ENCODE measurements at regions not wholly inside any gene's neighbourhood (a gene's known extent, or its start where the extent isn't known, plus 50 kb on each side); places are given as distances from the start of the nearest gene placed in this dataset.

DNA sequence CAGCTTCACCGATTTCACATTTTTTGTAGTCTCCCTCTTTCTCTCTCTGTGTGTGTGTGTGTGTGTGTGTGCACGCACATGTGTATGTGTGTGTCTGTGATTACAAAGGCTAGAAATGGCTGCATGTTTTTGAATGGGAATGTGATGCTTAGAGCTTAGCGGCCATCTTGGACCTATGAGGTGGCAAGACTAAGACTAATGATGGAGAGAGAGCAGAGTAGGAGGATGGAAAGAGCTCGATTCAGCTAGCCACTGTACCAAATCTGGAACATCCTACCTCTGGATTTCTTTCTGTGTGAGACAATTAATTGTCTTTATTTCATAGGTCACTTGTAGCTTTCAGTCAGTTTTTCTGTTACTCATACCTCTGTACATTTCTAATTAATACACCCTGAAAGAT is 205.1 kb downstream of the PCSK1 start (continued):
- TF ChIP-seq, protein P1, sequence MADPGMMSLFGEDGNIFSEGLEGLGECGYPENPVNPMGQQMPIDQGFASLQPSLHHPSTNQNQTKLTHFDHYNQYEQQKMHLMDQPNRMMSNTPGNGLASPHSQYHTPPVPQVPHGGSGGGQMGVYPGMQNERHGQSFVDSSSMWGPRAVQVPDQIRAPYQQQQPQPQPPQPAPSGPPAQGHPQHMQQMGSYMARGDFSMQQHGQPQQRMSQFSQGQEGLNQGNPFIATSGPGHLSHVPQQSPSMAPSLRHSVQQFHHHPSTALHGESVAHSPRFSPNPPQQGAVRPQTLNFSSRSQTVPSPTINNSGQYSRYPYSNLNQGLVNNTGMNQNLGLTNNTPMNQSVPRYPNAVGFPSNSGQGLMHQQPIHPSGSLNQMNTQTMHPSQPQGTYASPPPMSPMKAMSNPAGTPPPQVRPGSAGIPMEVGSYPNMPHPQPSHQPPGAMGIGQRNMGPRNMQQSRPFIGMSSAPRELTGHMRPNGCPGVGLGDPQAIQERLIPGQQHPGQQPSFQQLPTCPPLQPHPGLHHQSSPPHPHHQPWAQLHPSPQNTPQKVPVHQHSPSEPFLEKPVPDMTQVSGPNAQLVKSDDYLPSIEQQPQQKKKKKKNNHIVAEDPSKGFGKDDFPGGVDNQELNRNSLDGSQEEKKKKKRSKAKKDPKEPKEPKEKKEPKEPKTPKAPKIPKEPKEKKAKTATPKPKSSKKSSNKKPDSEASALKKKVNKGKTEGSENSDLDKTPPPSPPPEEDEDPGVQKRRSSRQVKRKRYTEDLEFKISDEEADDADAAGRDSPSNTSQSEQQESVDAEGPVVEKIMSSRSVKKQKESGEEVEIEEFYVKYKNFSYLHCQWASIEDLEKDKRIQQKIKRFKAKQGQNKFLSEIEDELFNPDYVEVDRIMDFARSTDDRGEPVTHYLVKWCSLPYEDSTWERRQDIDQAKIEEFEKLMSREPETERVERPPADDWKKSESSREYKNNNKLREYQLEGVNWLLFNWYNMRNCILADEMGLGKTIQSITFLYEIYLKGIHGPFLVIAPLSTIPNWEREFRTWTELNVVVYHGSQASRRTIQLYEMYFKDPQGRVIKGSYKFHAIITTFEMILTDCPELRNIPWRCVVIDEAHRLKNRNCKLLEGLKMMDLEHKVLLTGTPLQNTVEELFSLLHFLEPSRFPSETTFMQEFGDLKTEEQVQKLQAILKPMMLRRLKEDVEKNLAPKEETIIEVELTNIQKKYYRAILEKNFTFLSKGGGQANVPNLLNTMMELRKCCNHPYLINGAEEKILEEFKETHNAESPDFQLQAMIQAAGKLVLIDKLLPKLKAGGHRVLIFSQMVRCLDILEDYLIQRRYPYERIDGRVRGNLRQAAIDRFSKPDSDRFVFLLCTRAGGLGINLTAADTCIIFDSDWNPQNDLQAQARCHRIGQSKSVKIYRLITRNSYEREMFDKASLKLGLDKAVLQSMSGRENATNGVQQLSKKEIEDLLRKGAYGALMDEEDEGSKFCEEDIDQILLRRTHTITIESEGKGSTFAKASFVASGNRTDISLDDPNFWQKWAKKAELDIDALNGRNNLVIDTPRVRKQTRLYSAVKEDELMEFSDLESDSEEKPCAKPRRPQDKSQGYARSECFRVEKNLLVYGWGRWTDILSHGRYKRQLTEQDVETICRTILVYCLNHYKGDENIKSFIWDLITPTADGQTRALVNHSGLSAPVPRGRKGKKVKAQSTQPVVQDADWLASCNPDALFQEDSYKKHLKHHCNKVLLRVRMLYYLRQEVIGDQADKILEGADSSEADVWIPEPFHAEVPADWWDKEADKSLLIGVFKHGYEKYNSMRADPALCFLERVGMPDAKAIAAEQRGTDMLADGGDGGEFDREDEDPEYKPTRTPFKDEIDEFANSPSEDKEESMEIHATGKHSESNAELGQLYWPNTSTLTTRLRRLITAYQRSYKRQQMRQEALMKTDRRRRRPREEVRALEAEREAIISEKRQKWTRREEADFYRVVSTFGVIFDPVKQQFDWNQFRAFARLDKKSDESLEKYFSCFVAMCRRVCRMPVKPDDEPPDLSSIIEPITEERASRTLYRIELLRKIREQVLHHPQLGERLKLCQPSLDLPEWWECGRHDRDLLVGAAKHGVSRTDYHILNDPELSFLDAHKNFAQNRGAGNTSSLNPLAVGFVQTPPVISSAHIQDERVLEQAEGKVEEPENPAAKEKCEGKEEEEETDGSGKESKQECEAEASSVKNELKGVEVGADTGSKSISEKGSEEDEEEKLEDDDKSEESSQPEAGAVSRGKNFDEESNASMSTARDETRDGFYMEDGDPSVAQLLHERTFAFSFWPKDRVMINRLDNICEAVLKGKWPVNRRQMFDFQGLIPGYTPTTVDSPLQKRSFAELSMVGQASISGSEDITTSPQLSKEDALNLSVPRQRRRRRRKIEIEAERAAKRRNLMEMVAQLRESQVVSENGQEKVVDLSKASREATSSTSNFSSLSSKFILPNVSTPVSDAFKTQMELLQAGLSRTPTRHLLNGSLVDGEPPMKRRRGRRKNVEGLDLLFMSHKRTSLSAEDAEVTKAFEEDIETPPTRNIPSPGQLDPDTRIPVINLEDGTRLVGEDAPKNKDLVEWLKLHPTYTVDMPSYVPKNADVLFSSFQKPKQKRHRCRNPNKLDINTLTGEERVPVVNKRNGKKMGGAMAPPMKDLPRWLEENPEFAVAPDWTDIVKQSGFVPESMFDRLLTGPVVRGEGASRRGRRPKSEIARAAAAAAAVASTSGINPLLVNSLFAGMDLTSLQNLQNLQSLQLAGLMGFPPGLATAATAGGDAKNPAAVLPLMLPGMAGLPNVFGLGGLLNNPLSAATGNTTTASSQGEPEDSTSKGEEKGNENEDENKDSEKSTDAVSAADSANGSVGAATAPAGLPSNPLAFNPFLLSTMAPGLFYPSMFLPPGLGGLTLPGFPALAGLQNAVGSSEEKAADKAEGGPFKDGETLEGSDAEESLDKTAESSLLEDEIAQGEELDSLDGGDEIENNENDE (IDR thresholded peaks at IDR 0.05; ENCODE audit: insufficient replicate concordance, low read length), result no peak
- no peak for TF ChIP-seq SAP30 (IDR thresholded peaks at IDR 0.05; ENCODE audit: insufficient read depth, insufficient replicate concordance, low read length)
- TF ChIP-seq RNF2 (IDR thresholded peaks at IDR 0.05; ENCODE audit: borderline replicate concordance, low read depth, low read length, missing control alignments, poor library complexity, severe bottlenecking), result no peak
- TF ChIP-seq KDM5A (IDR thresholded peaks at IDR 0.05; ENCODE audit: low read length), result no peak

All from H1 (cell line).